ENCODE measurements at regions not wholly inside any gene's neighbourhood (a gene's known extent, or its start where the extent isn't known, plus 50 kb on each side); places are given as distances from the start of the nearest gene placed in this dataset.

- no peak for DNase-seq (ENCODE audit: low read depth in 1 of 2, low spot score in 1 of 2)
- H3K4me3 ChIP-seq (replicated peaks; ENCODE audit: insufficient read depth, low read length) = no peak overlapping the region
- no peak overlapping the region for H3K27ac ChIP-seq (replicated peaks)
- H3K27me3 ChIP-seq (ENCODE audit: insufficient read depth, poor library complexity, severe bottlenecking) = no peaks in the 10 kb centered on the region
- TF ChIP-seq CTCF (IDR thresholded peaks at IDR 0.05; ENCODE audit: insufficient read depth, low read length) (no peak), SPI1 (IDR thresholded peaks at IDR 0.05; ENCODE audit: borderline replicate concordance, low read depth) (no peak), GABPA (IDR thresholded peaks at IDR 0.05; ENCODE audit: low read depth) (no peak), POLR2AphosphoS5 (IDR thresholded peaks at IDR 0.05; ENCODE audit: low read depth) (no peak)
- TF ChIP-seq, protein P1, sequence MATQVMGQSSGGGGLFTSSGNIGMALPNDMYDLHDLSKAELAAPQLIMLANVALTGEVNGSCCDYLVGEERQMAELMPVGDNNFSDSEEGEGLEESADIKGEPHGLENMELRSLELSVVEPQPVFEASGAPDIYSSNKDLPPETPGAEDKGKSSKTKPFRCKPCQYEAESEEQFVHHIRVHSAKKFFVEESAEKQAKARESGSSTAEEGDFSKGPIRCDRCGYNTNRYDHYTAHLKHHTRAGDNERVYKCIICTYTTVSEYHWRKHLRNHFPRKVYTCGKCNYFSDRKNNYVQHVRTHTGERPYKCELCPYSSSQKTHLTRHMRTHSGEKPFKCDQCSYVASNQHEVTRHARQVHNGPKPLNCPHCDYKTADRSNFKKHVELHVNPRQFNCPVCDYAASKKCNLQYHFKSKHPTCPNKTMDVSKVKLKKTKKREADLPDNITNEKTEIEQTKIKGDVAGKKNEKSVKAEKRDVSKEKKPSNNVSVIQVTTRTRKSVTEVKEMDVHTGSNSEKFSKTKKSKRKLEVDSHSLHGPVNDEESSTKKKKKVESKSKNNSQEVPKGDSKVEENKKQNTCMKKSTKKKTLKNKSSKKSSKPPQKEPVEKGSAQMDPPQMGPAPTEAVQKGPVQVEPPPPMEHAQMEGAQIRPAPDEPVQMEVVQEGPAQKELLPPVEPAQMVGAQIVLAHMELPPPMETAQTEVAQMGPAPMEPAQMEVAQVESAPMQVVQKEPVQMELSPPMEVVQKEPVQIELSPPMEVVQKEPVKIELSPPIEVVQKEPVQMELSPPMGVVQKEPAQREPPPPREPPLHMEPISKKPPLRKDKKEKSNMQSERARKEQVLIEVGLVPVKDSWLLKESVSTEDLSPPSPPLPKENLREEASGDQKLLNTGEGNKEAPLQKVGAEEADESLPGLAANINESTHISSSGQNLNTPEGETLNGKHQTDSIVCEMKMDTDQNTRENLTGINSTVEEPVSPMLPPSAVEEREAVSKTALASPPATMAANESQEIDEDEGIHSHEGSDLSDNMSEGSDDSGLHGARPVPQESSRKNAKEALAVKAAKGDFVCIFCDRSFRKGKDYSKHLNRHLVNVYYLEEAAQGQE (IDR thresholded peaks at IDR 0.05; ENCODE audit: insufficient replicate concordance, low read depth) = no peak
These were observed 300.8 kb downstream of the DSEL start for GRCh38 chr18:67215686-67216085.

DNA sequence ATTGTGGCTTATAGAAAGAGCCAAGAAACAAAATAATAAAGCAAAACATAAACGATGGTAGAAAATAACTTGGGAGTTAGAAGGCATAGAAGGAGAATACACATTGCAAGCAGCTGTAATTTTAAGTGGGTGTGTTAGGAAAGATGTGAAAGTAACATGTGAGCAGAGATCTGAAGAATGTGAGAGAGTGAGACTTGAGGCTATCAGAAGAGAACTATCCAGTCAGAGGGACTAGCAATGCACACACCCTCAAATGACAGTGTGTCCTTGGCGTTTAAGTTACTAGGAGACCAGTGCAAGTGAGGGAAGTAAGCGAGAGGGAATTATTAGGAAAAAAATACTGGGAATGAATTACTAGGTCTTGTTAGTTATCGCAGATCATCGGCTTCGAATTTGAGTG lies 304.9 kb downstream of the DSEL start:
- no peak overlapping the region for H3K27ac ChIP-seq (replicated peaks)
- DNase-seq (ENCODE audit: low read depth in 1 of 2, low spot score in 1 of 2) = no peak

DNA sequence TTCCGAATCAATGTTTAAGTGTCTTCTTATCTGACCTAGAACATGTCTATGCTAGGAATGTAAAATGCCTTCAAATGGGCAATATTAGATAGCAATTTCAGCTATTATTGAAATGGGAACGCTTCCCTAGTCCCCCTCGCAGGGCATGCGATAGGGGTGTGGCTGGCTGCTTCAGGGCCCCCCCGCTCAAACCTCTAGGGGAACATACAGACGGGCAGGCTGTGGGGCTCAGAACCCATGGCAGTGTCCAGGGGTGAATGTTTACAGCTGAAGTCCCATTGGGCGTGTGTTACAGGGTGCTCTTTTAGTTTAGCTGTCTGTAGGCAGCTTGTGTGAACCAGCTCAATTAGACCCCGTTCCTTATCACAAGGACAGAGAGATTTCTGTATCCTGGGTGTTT lies 315.9 kb downstream of the DSEL start:
- no peak overlapping the region for H3K27ac ChIP-seq (replicated peaks)
- H3K27me3 ChIP-seq (ENCODE audit: insufficient read depth, poor library complexity, severe bottlenecking) = no peaks in the 10 kb centered on the region
- TF ChIP-seq SPI1 (IDR thresholded peaks at IDR 0.05; ENCODE audit: borderline replicate concordance, low read depth) (no peak), GABPA (IDR thresholded peaks at IDR 0.05; ENCODE audit: low read depth) (no peak), CTCF (IDR thresholded peaks at IDR 0.05; ENCODE audit: insufficient read depth, low read length) (no peak), POLR2AphosphoS5 (IDR thresholded peaks at IDR 0.05; ENCODE audit: low read depth) (no peak)
- TF ChIP-seq, protein P1 (IDR thresholded peaks at IDR 0.05; ENCODE audit: insufficient replicate concordance, low read depth) = no peak
- DNase-seq (ENCODE audit: low read depth in 1 of 2, low spot score in 1 of 2) = no peak
- H3K4me3 ChIP-seq (replicated peaks; ENCODE audit: insufficient read depth, low read length) = no peak overlapping the region

More for the DNA sequence above, 304.9 kb downstream of the DSEL start:
- Histone ChIP-seq H3K27me3 (ENCODE audit: insufficient read depth, poor library complexity, severe bottlenecking) (no peaks in the 10 kb centered on the region), H3K4me3 (replicated peaks; ENCODE audit: insufficient read depth, low read length) (no peak overlapping the region)
- TF ChIP-seq SPI1 (IDR thresholded peaks at IDR 0.05; ENCODE audit: borderline replicate concordance, low read depth) (no peak), GABPA (IDR thresholded peaks at IDR 0.05; ENCODE audit: low read depth) (no peak)

- TF ChIP-seq, protein P1 (IDR thresholded peaks at IDR 0.05; ENCODE audit: insufficient replicate concordance, low read depth) = no peak
- TF ChIP-seq SPI1 (IDR thresholded peaks at IDR 0.05; ENCODE audit: borderline replicate concordance, low read depth) (no peak), CTCF (IDR thresholded peaks at IDR 0.05; ENCODE audit: insufficient read depth, low read length) (peak; percentile 60), GABPA (IDR thresholded peaks at IDR 0.05; ENCODE audit: low read depth) (no peak)
These were observed 316.4 kb downstream of the DSEL start for GRCh38 chr18:67199993-67200617.

More at GRCh38 chr18:67199993-67200617, 316.4 kb downstream of the DSEL start:
- Histone ChIP-seq H3K4me3 (replicated peaks; ENCODE audit: insufficient read depth, low read length) (no peak overlapping the region), H3K27ac (replicated peaks) (no peak overlapping the region), H3K27me3 (ENCODE audit: insufficient read depth, poor library complexity, severe bottlenecking) (no peaks in the 10 kb centered on the region)
- DNase-seq (ENCODE audit: low read depth in 1 of 2, low spot score in 1 of 2) = peak in 1 of 2 experiments; percentile 23
